GM10847 (cell line): ENCODE measurements at regions not wholly inside any gene's neighbourhood (a gene's known extent, or its start where the extent isn't known, plus 50 kb on each side); places are given as distances from the start of the nearest gene placed in this dataset.

Source experiments
- POLR2A ChIP-seq: IDR thresholded peaks from 2 replicates; pipeline ENCODE4 v1.6.1; 2011; ENCODE audit not compliant: insufficient read length; ENCODE audit errors: extremely low read depth

GRCh38 chr15:70217226-70218160 is 119.8 kb upstream of the TLE3 start:
- TF ChIP-seq POLR2A, result no peak

- no peak for TF ChIP-seq POLR2A
These were observed 118.2 kb upstream of the TLE3 start for GRCh38 chr15:70215951-70216350.

DNA sequence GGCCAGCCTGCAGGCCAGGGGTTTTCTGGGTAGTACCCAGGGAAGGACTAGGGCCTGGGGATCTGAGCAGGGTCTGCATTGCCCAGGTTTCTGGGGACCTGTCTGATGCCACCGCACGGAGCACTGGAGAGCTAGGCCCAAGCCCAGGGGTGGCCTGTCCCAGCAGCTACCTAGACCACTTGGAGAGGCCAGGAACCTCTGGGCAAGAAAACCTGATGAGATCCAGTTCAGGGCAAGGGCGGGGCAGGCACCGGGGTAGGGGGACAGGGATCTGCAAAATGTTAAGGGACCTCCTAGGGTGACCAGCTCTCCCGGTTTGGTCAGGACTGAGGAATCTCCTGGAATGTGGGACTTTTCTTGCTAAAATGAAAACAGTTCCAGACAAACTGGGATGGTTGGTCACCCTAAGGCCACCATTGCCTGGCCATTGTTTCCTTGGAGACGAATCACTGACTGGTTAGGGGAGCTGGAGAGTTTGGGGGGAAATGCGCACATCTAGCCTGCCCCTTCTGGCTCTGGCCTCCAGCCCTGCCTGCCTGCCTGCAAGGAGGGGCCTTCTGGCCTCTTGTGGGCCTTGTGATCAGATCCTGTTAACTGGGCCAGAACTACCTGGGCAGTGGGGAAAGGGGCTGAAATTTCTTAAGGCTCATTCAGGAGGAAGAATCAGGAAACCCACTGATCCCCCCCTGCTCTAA is 117.4 kb upstream of the TLE3 start:
- TF ChIP-seq POLR2A, result no peak

DNA sequence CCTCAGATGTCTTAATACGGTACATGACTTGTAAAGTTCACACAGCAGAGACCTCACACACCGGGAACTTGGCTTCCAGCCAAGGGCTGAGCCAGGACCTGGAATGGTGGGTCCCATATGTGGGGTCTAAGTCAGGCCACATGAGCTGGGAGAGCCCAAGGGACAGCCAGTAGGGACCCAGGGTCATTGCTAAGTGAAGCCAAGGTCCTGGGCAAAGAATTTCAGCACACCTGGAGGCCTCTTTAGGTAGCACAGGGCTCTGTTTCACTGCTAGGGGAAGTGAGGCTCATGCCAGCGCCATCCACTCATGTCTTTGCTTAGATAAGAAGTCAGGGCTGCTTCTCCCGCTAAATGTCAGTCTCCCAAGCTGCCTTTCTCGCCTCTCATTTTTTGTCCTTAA is 116.6 kb upstream of the TLE3 start:
- no peak for TF ChIP-seq POLR2A

GRCh38 chr15:70213794-70214193 is 116.1 kb upstream of the TLE3 start:
- TF ChIP-seq POLR2A, result no peak

GRCh38 chr15:70212963-70213315 is 115.2 kb upstream of the TLE3 start:
- TF ChIP-seq POLR2A, result no peak

DNA sequence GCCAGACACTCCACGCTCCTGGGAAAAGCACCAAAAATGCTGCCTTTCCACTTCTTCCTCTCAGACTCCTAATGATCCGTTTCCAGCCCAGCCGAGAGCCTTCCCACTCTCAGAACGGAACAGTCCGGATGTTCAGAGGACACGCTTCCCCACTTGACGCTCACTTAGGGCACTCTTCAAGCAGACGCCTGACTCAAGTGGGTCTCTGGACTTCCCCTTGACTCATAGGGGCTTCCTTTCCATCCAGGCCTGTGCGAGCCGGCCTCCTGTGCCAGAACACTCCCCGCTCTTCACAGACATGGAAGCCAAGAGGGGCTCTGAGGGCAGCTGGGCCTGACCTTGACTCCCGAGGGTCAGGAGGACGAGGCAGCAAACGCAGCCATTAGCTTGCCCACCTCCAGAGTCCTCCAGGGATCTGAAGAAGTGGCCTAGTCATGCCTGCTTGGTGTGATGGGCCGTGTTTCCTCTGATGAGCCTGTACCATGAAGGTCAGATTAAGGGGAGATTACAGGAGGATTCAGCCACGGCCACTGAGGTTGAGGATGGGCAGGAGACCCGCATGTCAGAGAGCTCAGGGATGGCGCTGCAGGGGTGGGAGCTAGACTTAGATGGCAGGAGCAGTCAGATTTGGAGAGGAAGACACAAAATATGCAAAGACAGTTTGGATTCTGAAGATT is 114.7 kb upstream of the TLE3 start:
- no peak for TF ChIP-seq POLR2A

GRCh38 chr15:70210528-70210927 is 112.8 kb upstream of the TLE3 start:
- TF ChIP-seq POLR2A, result no peak

- no peak for TF ChIP-seq POLR2A
These were observed 112.4 kb upstream of the TLE3 start for GRCh38 chr15:70210076-70210475.

DNA sequence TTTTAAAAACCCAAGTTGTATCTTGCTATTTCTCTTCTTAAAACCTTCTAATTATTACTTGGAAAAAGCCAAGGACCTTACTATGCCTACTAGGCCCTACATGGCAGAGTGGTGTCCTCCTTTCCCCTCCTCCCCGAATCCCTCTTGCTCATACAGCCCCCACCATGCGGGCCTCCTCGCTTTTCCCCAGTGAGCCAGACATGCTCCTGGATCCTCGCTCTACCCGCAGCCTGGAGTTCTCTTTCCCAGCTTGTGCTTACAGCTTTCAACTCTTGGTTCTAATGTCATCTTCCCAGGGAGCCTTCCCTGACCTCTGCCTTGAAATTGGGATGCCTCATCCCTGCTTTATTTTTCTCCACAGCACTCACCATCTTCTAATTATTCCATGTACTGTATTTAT is 111.8 kb upstream of the TLE3 start:
- no peak for TF ChIP-seq POLR2A

DNA sequence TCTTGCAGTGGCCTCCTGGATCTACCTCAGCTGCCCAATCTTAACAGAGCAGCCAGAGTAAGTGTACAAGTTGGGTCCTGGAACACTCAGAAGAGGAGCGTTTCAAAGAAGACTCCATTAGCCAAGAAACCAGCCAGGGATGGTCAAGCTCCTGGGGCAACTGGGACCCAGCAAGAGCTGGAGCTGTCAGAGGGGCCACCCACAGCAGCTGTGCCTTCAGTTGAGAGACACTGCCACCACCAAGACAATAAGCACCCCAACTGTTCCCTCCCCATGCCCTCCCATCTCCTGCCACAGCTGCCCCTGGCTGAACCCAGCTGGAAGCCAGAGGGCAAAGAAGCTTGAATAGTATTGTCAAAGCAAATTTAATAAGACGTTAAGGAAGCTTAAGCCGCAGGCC is 110.6 kb upstream of the TLE3 start:
- no peak for TF ChIP-seq POLR2A

- no peak for TF ChIP-seq POLR2A
These were observed 109.0 kb upstream of the TLE3 start for GRCh38 chr15:70206668-70207067.

DNA sequence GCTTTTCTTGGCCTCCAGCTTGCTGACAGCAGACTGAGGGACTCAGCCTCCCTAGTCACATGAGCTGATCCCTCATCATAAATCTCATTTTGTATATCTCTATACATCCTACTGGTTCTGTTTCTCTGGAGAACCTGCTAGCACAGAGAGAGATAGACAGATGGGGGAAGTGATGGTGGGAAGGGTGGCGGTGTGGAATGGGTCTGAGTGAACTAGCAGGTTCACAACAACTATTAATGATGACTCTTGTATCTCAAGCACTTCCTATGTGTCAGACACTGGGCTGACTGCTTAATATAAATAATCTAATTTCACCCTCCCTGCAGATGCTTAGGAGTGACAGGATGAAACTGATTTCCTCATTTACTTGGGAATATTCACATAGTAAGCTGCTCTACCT is 106.9 kb upstream of the TLE3 start:
- TF ChIP-seq POLR2A, result no peak

GRCh38 chr15:70203981-70204560 is 106.4 kb upstream of the TLE3 start:
- no peak for TF ChIP-seq POLR2A

- TF ChIP-seq POLR2A, result no peak
These were observed 105.0 kb upstream of the TLE3 start for GRCh38 chr15:70202756-70203155.

DNA sequence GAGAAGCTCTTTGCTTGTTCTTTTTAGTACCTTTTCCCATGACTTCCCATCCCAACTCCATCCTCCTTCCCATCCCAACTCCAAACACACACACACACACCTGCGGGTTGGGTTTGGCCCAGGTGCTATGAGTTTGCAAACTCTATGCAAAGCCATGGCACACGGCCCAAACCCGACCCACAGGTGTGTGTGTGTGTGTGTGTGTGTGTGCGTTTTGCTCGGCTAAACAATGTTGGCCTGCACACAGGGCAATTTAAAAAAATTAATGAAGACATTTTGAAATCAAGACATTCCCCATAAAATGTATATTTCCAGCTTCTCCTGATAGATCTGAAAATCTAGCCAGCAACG is 103.7 kb upstream of the TLE3 start:
- no peak for TF ChIP-seq POLR2A
